ENCODE measurements at regions not wholly inside any gene's neighbourhood (a gene's known extent, or its start where the extent isn't known, plus 50 kb on each side); places are given as distances from the start of the nearest gene placed in this dataset.

- TF ChIP-seq USF1 (IDR thresholded peaks at IDR 0.05) (no peak), CEBPB (IDR thresholded peaks at IDR 0.05) (no peak), EP300 (IDR thresholded peaks at IDR 0.05; ENCODE audit: borderline replicate concordance) (no peak)
Observed at GRCh38 chr5:17406423-17406838, 91.6 kb upstream of the TAF11L2 start.

Measured in Ishikawa (cell line).